ENCODE measurements at regions not wholly inside any gene's neighbourhood (a gene's known extent, or its start where the extent isn't known, plus 50 kb on each side); places are given as distances from the start of the nearest gene placed in this dataset.

GRCh38 chr10:4590807-4591206, 235.2 kb upstream of the AKR1E2 start:
- intact Hi-C loops (cut with DNase I), result no loop called here
- no peak for TF ChIP-seq POLR2A (IDR thresholded peaks at IDR 0.05)
- TF ChIP-seq EP300 (IDR thresholded peaks at IDR 0.05), result no peak
- TF ChIP-seq CTCF (IDR thresholded peaks at IDR 0.05), result no peak
- whole genome bisulfite sequencing, 3 donors, result 89 to 98% (median 91%) methylated on average over 1 of the region's 1 CpG
- no peaks in the 10 kb centered on the region for H3K9me3 ChIP-seq
- H3K27ac ChIP-seq, result no peak overlapping the region
- no peaks in the 10 kb centered on the region for H3K4me1 ChIP-seq (ENCODE audit: insufficient read depth)
- DNase-seq, result no peak
- no peaks in the 10 kb centered on the region for H3K36me3 ChIP-seq
- no peaks in the 10 kb centered on the region for H3K27me3 ChIP-seq
- H3K4me3 ChIP-seq, result no peak overlapping the region

- H3K36me3 ChIP-seq, result no peaks in the 10 kb centered on the region
- H3K4me1 ChIP-seq (ENCODE audit: insufficient read depth), result no peaks in the 10 kb centered on the region
- 86 to 90% (median 88%) methylated on average over 3 of the region's 3 CpGs for WGBS, 3 donors
- intact Hi-C loops (cut with DNase I), result no loop called here
- H3K27ac ChIP-seq, result no peak overlapping the region
- no peaks in the 10 kb centered on the region for H3K9me3 ChIP-seq
- no peak for DNase-seq
- TF ChIP-seq EP300 (IDR thresholded peaks at IDR 0.05), result no peak
- TF ChIP-seq POLR2A (IDR thresholded peaks at IDR 0.05), result no peak
- no peak for TF ChIP-seq CTCF (IDR thresholded peaks at IDR 0.05)
- no peaks in the 10 kb centered on the region for H3K27me3 ChIP-seq
- H3K4me3 ChIP-seq, result no peak overlapping the region
Measured at GRCh38 chr10:4588824-4589223, 237.2 kb upstream of the AKR1E2 start.

GRCh38 chr10:4587466-4587865, 238.5 kb upstream of the AKR1E2 start:
- Histone ChIP-seq H3K4me1 (ENCODE audit: insufficient read depth) (no peaks in the 10 kb centered on the region), H3K4me3 (no peak overlapping the region), H3K27me3 (no peaks in the 10 kb centered on the region), H3K9me3 (no peaks in the 10 kb centered on the region), H3K27ac (no peak overlapping the region), H3K36me3 (no peaks in the 10 kb centered on the region)
- DNase-seq, result no peak
- 95 to 100% (median 98%) methylated on average over 1 of the region's 1 CpG for WGBS, 3 donors
- TF ChIP-seq EP300 (IDR thresholded peaks at IDR 0.05) (no peak), POLR2A (IDR thresholded peaks at IDR 0.05) (no peak), CTCF (IDR thresholded peaks at IDR 0.05) (no peak)
- intact Hi-C loops (cut with DNase I), result no loop called here

- DNase-seq, result no peak
- Histone ChIP-seq H3K4me3 (no peak overlapping the region), H3K36me3 (no peaks in the 10 kb centered on the region), H3K9me3 (no peaks in the 10 kb centered on the region), H3K27me3 (no peaks in the 10 kb centered on the region), H3K27ac (no peak overlapping the region), H3K4me1 (ENCODE audit: insufficient read depth) (no peaks in the 10 kb centered on the region)
- 52 to 61% (median 60%) methylated on average over 4 of the region's 4 CpGs for WGBS, 3 donors
- intact Hi-C loops (cut with DNase I), result no loop called here
- TF ChIP-seq EP300 (IDR thresholded peaks at IDR 0.05) (no peak), CTCF (IDR thresholded peaks at IDR 0.05) (no peak), POLR2A (IDR thresholded peaks at IDR 0.05) (no peak)
Measured at GRCh38 chr10:4586776-4587175, 239.2 kb upstream of the AKR1E2 start.

- intact Hi-C loops (cut with DNase I), result no loop called here
- no peaks in the 10 kb centered on the region for H3K9me3 ChIP-seq
- 81 to 86% (median 86%) methylated on average over 3 of the region's 3 CpGs for WGBS, 3 donors
- no peaks in the 10 kb centered on the region for H3K27me3 ChIP-seq
- no peaks in the 10 kb centered on the region for H3K36me3 ChIP-seq
- H3K4me1 ChIP-seq (ENCODE audit: insufficient read depth), result no peaks in the 10 kb centered on the region
- H3K27ac ChIP-seq, result no peak overlapping the region
- no peak for DNase-seq
- H3K4me3 ChIP-seq, result no peak overlapping the region
- TF ChIP-seq POLR2A (IDR thresholded peaks at IDR 0.05), result no peak
- TF ChIP-seq EP300 (IDR thresholded peaks at IDR 0.05), result no peak
- no peak for TF ChIP-seq CTCF (IDR thresholded peaks at IDR 0.05)
Measured at GRCh38 chr10:4581929-4582328, 244.1 kb upstream of the AKR1E2 start.
